Ovary (tissue), 7 donors: ENCODE measurements at regions not wholly inside any gene's neighbourhood (a gene's known extent, or its start where the extent isn't known, plus 50 kb on each side); places are given as distances from the start of the nearest gene placed in this dataset.

Source experiments
- DNase-seq, 5 donors: peaks; one replicate each; pipeline ENCODE4 v3.0.0-alpha.2; 2019 to 2020
- H3K27ac ChIP-seq, 2 donors: fragments of 200-600 bp; one replicate each; pipeline versions ENCODE4 v1.5.1 to v1.8.0; 2019 to 2022
- H3K27me3 ChIP-seq: fragments of 200-600 bp; one replicate; pipeline ENCODE4 v1.8.0; 2022
- H3K36me3 ChIP-seq: fragments of 200-600 bp; sonication (generic); one replicate; pipeline ENCODE4 v1.5.1; 2019
- H3K4me1 ChIP-seq: one replicate; pipeline ENCODE4 v1.8.1; 2013; ENCODE audit warnings: mild to moderate bottlenecking, moderate library complexity; ENCODE audit not compliant: insufficient read depth
- H3K4me3 ChIP-seq: fragments of 200-600 bp; sonication (generic); one replicate; pipeline ENCODE4 v1.5.1; 2017
- H3K9me3 ChIP-seq, 2 donors: fragments of 200-600 bp in 1 of 2; sonication (generic) in 1 of 2; one replicate each; pipeline versions ENCODE4 v1.5.1 to v1.8.1; 2013 to 2019; ENCODE audit warnings: mild to moderate bottlenecking in 1 of 2, moderate library complexity in 1 of 2
- CTCF ChIP-seq, 3 donors: fragments of 450-650 bp in 2 of 3; fragments of 200-600 bp in 1 of 3; IDR thresholded peaks; one replicate each; pipeline versions ENCODE4 v1.5.1 to v1.8.0; 2016 to 2022; ENCODE audit warnings: antibody characterized with exemption in 3 of 3, mild to moderate bottlenecking in 1 of 3
- EP300 ChIP-seq: sonication (generic); formaldehyde crosslinking; IDR thresholded peaks from one replicate; pipeline ENCODE4 v1.6.1; 2017; ENCODE audit warnings: antibody characterized with exemption
- POLR2A ChIP-seq: fragments of 450-650 bp; IDR thresholded peaks from one replicate; pipeline ENCODE4 v1.6.1; 2017; ENCODE audit warnings: antibody characterized with exemption, mild to moderate bottlenecking, moderate library complexity
- WGBS, 3 donors: extraction: QIAGEN DNeasy Blood & Tissue Kit in 1 of 3; methylation state at CpG; one replicate each; pipeline versions ENCODE4 v1.1.5 to v1.1.7; 2013 to 2017; 5-methylcytosine and 5-hydroxymethylcytosine counted together
- intact Hi-C, 4 donors: fragments of 100-400 bp; cut with DNase I; formaldehyde crosslinking; loops; one replicate each; pipeline versions ENCODE4 v1.11.0 to v1.15.1; 2022 to 2023
- donor health status: DM: no; HTN: no; CAD: no; lungs with moderate emphysema.
- donor health status: DM: no; HTN: no; CAD: no.
- donor health status: Bipolar disorder and iron deficiency.
- donor health status: DM: no; HTN: no; CAD: no.
- donor health status: DM: yes; HTN: yes; CAD: no.

GRCh38 chr14:97850886-97851285 lies 1053.7 kb downstream of the VRK1 start:
- intact Hi-C loops: no loop called here
- H3K4me3 ChIP-seq: no peak overlapping the region
- H3K27ac ChIP-seq: no peak overlapping the region
- H3K9me3 ChIP-seq: no peaks in the 10 kb centered on the region
- no peaks in the 10 kb centered on the region for H3K36me3 ChIP-seq
- H3K27me3 ChIP-seq: no peaks in the 10 kb centered on the region
- WGBS, 3 donors: 76 to 89% (median 82%) methylated on average over 6 of the region's 6 CpGs
- no peaks in the 10 kb centered on the region for H3K4me1 ChIP-seq
- DNase-seq: no peak
- no peak for TF ChIP-seq EP300
- no peak for TF ChIP-seq POLR2A

DNA sequence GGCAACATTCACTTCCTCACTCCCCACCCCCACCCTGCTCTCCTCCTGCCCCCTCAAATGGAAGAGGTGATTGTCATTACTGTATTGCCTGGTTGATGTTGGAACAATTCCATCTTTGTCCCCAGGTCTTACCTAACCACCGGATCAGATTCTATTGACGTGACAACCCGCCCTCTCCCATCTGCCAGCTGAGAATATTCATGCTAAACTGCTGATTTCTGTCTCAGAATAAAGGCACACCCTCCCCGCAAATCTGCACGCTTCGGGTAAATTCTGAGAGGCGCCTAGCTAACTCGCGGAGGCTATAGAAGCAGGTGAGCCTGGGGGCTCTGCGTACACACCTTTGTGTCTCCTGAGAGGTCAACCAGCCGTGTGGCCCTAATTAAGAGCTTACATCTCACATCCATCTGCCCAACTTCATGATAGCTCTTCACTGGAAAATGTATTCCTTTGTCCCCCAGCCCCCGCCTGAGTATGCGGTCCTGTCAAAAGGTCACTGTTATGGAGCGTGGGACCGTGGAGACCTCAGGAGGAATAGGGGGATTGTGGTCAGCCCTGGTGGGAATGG lies 1054.3 kb downstream of the VRK1 start:
- Histone ChIP-seq H3K36me3 (no peaks in the 10 kb centered on the region), H3K27ac (no peak overlapping the region), H3K27me3 (no peaks in the 10 kb centered on the region), H3K4me3 (no peak overlapping the region), H3K9me3 (no peaks in the 10 kb centered on the region), H3K4me1 (no peaks in the 10 kb centered on the region)
- intact Hi-C loops: no loop called here
- TF ChIP-seq POLR2A: no peak
- no peak for TF ChIP-seq CTCF (IDR thresholded peaks at IDR 0.05)
- TF ChIP-seq EP300: no peak
- 72 to 83% (median 75%) methylated on average over 15 of the region's 15 CpGs for WGBS, 3 donors
- no peak for DNase-seq

DNA sequence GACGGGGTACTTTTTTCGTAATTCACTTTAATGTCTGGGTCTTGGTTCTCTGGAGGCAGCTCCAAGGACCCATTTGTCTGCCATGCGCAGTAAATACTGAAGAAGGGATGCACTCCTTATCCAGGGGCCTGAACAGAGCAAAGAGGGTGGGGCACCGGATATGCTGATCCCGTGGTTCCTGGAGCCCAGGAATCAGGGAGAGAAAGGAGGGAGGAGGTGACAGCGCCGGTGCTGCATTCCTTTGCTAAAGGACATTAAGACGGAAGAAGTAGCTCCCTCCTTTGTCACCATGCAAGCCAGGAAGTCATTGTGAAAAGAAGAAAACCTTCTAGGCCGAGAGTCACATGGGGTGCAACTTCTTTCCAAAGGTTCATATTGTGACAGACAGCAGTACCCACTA lies 1057.7 kb downstream of the VRK1 start:
- intact Hi-C loops: no loop called here
- Histone ChIP-seq H3K4me1 (no peaks in the 10 kb centered on the region), H3K36me3 (no peaks in the 10 kb centered on the region), H3K4me3 (no peak overlapping the region), H3K27me3 (no peaks in the 10 kb centered on the region), H3K27ac (no peak overlapping the region), H3K9me3 (no peaks in the 10 kb centered on the region)
- TF ChIP-seq POLR2A (no peak), CTCF (IDR thresholded peaks at IDR 0.05) (no peak), EP300 (no peak)
- 71 to 77% (median 76%) methylated on average over 9 of the region's 9 CpGs for WGBS, 3 donors
- no peak for DNase-seq

- Histone ChIP-seq H3K27ac (no peak overlapping the region), H3K27me3 (no peaks in the 10 kb centered on the region), H3K36me3 (no peaks in the 10 kb centered on the region), H3K4me1 (no peaks in the 10 kb centered on the region), H3K4me3 (no peak overlapping the region), H3K9me3 (no peaks in the 10 kb centered on the region)
- DNase-seq: no peak
- intact Hi-C loops: no loop called here
- 66 to 73% (median 72%) methylated on average over 2 of the region's 2 CpGs for WGBS, 3 donors
- TF ChIP-seq CTCF (IDR thresholded peaks at IDR 0.05) (no peak), POLR2A (no peak), EP300 (no peak)
Observed at GRCh38 chr14:97866195-97866594, 1069.0 kb downstream of the VRK1 start.

- no peak for DNase-seq
- Histone ChIP-seq H3K4me3 (no peak overlapping the region), H3K36me3 (no peaks in the 10 kb centered on the region), H3K9me3 (no peaks in the 10 kb centered on the region), H3K4me1 (no peaks in the 10 kb centered on the region), H3K27ac (no peak overlapping the region), H3K27me3 (no peaks in the 10 kb centered on the region)
- intact Hi-C loops: no loop called here
- WGBS, 3 donors: 66 to 72% (median 70%) methylated on average over 5 of the region's 5 CpGs
- TF ChIP-seq CTCF (IDR thresholded peaks at IDR 0.05) (no peak), POLR2A (no peak), EP300 (no peak)
Observed at GRCh38 chr14:97866664-97867063, 1069.5 kb downstream of the VRK1 start.
